GM11168 (cell line): ENCODE measurements at regions not wholly inside any gene's neighbourhood (a gene's known extent, or its start where the extent isn't known, plus 50 kb on each side); places are given as distances from the start of the nearest gene placed in this dataset.

Experiments used
- in situ Hi-C: fragments of 300-500 bp; cut with MboI; formaldehyde crosslinking; loops from one replicate; pipeline ENCODE4 v1.12.0; 2022; ENCODE audit warnings: low sequenced_read_pairs; ENCODE audit not compliant: unreplicated experiment

DNA sequence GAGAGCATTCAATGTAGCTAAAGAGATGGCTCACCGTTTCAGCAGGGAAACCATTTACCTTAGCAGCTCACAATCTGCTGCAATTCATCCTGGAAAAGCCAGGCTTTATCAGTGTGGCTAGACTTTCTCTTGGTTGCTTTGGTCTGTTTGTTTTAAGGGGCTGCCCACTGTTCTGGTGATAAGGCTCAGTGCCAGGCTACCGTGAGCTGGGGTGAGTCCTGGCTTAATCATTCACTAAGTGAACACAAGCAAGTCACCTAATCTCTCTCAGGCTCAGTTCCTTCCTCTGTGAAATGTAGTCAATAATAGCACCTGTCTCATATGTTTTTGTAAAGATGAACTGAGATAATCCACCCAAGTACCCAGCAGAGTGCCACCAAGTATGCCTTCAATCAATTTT lies 229.0 kb downstream of the TEX29 start:
- in situ Hi-C loops: no loop called here

GRCh38 chr13:111550062-111550461 lies 229.6 kb downstream of the TEX29 start:
- in situ Hi-C loops: no loop called here

- in situ Hi-C loops: no loop called here
These were observed 230.9 kb downstream of the TEX29 start for GRCh38 chr13:111551204-111551820.

DNA sequence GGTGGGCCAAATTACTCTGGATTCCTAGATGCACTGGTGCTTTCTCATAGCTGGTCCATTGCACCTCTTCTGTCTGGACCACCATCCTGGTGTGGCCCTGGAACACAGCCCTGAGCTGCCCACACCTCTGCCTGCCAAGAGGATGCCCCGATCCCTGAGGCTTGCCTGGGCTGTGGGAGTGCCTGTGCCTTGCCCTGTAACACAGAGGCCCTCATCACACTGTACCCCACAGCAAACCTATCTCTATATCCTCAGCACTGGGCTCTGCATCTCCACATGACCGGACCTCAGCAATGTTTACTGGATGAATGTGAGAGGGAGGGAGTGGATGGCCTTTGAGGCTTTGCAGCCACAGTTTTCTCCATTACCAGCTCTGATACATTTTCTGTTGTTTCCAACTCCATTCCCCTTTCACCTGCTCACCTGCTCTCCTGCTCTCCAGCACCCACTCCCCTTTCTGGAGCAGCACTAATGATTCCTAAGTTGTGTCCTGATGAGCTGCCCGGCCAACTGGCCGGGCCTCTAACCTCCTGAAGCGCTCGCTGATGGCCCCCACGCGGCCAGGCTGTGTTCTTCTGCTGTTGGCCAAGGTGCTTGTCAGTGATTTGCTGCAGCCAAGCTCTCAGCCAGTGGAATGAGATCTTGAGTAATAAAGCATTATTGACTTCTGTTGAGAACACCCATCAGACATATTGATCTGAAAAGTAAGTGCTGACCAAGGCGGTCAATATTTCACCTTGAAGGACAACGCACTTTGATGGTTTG lies 232.6 kb downstream of the TEX29 start:
- in situ Hi-C loops: no loop called here

GRCh38 chr13:111554539-111555267 lies 234.3 kb downstream of the TEX29 start:
- in situ Hi-C loops: no loop called here

DNA sequence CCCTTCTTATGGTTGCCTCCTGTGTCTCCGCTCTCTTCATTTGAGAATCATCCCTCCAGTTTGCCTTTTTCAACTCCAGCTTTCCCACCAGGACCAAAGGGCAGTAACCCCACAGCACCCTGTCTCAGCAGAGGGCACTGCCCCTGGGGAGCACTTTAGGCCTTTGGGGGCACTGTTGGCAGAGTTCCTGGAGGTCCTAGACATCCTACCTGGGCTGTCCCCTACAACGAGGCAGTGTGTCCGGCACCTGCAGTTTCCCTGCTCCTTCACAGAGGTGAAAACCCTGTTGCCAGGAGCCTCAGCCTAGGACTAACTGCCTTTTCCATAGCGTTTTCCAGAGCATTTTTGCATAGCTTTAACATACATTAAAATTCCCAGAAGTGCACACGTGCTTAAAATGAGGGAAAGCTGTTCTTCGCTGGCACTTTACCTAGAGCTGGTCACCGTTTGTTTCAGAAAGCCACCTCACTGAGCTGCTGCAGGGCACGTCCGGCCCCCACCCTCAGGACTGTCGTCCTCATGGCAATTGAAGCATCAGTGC lies 234.9 kb downstream of the TEX29 start:
- in situ Hi-C loops: no loop called here

GRCh38 chr13:111555903-111556302 lies 235.5 kb downstream of the TEX29 start:
- in situ Hi-C loops: no loop called here

- in situ Hi-C loops: no loop called here
These were observed 236.1 kb downstream of the TEX29 start for GRCh38 chr13:111556496-111556895.

GRCh38 chr13:111557921-111558699 lies 237.7 kb downstream of the TEX29 start:
- in situ Hi-C loops: no loop called here

DNA sequence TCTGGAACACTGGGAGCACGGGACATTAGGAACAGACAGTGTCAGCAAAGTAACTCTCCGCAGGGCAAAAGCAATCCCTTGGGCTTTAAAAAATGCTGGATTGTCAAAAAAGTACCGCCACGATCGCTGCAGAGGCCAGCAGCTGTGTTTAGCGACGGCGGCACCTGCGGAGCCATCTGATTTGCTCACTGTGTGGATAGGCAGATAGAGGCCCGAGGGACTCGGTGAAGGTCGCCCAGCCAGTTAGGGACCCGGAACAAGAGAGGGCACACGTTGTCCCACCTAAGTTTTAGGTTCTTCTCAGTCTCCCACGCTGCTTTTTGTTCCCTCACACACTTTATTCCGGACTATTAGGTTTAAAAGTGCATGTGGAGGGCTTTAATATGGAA lies 238.3 kb downstream of the TEX29 start:
- in situ Hi-C loops: no loop called here

- in situ Hi-C loops: no loop called here
These were observed 239.4 kb downstream of the TEX29 start for GRCh38 chr13:111559612-111560403.

DNA sequence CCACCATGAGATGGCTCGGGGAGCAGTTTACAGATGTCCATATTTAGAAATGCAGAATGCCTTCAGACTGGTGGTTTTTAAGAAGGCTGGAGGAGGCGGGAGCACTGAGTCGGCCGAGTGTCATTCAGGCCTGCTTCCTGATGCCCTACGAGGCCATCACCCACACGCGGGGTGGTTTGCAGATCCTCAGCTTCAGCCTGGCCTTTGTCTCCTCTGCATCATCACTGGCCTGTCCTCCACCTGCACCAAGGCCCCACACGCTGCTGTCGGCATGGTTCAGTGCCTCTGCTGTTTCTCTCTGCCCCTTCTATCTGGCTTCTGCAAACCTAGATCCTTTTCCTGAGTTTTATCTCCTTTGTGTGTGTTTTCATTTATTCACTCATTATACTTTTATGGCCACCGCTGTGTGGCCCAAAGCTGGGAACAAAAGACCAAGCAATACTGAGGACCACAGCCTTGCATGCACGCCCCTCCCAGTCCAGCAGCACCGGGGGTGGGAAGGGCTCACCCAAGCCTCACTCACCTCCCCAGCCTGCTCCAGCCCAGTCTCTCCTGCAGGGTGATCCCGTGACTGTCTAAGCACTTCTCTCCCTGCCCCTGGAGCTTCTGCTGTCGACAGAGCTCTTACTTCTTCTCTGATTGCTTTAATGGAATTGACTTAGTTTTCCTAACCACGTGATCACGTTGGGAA lies 240.8 kb downstream of the TEX29 start:
- in situ Hi-C loops: no loop called here

- in situ Hi-C loops: no loop called here
These were observed 242.3 kb downstream of the TEX29 start for GRCh38 chr13:111562716-111563115.

GRCh38 chr13:111564606-111565005 lies 244.2 kb downstream of the TEX29 start:
- in situ Hi-C loops: no loop called here

- in situ Hi-C loops: no loop called here
These were observed 245.0 kb downstream of the TEX29 start for GRCh38 chr13:111565400-111565799.

- in situ Hi-C loops: no loop called here
These were observed 246.1 kb downstream of the TEX29 start for GRCh38 chr13:111566567-111566966.

DNA sequence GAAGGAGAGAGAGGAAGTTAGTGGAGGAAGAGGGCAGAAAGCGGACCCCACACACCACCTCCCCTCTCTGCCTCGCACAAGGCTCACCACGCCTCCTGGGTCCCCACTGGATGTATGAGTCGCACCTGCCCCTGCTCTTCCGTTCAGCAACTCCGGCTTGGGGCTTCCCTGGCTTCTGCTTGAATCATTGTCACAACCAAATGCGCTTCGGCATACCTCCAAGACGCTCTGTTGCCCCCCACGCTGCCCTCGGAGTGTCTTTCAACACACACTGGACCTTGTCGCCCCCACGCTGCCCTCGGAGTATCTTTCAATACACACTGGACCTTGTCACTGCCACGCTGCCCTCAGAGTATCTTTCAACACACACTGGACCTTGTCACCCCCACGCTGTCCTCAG lies 247.2 kb downstream of the TEX29 start:
- in situ Hi-C loops: no loop called here

DNA sequence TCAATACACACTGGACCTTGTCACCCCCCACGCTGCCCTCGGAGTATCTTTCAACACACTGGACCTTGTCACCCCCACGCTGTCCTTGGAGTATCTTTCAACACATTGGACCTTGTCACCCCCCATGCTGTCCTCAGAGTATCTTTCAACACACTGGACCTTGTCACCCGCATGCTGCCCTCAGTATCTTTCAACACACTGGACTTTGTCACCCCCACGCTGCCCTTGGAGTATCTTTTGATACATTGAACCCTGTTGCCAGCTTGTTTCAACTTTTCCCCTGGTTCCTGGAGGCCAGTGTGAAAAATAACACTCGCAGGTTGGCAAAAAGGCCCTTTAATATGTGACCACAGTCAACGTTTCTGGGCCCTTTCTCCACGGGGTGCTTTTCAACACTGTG lies 247.8 kb downstream of the TEX29 start:
- in situ Hi-C loops: no loop called here

GRCh38 chr13:111570911-111571310 lies 250.5 kb downstream of the TEX29 start:
- in situ Hi-C loops: no loop called here
